Mesodermal cell (in vitro differentiated cells): ENCODE measurements at regions not wholly inside any gene's neighbourhood (a gene's known extent, or its start where the extent isn't known, plus 50 kb on each side); places are given as distances from the start of the nearest gene placed in this dataset.

Experiments used
- H3K27ac ChIP-seq: 2 replicates; pipeline ENCODE4 v1.7.0; 2013; ENCODE audit warnings: mild to moderate bottlenecking, low read depth, low read length, moderate library complexity; ENCODE audit not compliant: severe bottlenecking
- H3K36me3 ChIP-seq: 2 replicates; pipeline ENCODE4 v1.7.1; 2013; ENCODE audit warnings: mild to moderate bottlenecking, low read length, moderate library complexity; ENCODE audit not compliant: control insufficient read depth, insufficient read depth
- H3K4me1 ChIP-seq: one replicate; pipeline ENCODE4 v1.7.1; 2013; ENCODE audit warnings: mild to moderate bottlenecking, low read length; ENCODE audit not compliant: insufficient read depth, control insufficient read depth, poor library complexity, severe bottlenecking
- H3K4me3 ChIP-seq: 2 replicates; pipeline ENCODE4 v1.7.0; 2013; ENCODE audit warnings: low read length, control low read depth, mild to moderate bottlenecking; ENCODE audit not compliant: insufficient read depth, poor library complexity, severe bottlenecking; ENCODE audit errors: extremely low read depth
- H3K9me3 ChIP-seq: 2 replicates; pipeline ENCODE4 v1.7.1; 2013; ENCODE audit warnings: mild to moderate bottlenecking, low read length, moderate library complexity; ENCODE audit not compliant: control insufficient read depth
- WGBS, 2 experiments: methylation state at CpG; one replicate each; pipeline ENCODE4 v1.1.5; 2013; ENCODE audit warnings: missing lambda C conversion rate in 2 of 2; ENCODE audit not compliant: insufficient coverage in 2 of 2; 5-methylcytosine and 5-hydroxymethylcytosine counted together

DNA sequence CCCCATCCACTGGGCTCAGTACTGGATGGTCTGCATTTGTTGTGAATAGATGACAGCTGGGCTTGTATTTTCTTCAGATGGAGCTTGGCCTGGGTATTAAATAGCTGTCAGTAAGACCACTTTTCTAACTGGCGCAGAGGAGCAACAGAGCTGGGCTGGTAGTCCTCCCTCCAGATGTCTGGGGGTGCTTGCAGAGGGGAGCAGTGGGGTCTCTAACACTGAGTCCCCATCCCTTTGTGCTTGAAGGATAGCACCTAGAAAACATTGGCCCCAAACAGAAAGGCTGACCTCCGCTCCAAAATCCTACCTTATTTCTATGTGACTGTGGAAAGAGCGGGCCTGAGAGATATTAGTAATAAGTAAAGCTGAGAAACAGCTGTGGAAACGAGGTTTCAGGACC, 131.6 kb upstream of the E2F8 start:
- H3K4me3 ChIP-seq, result no peak overlapping the region
- H3K27ac ChIP-seq, result no peak overlapping the region
- no peaks in the 10 kb centered on the region for H3K9me3 ChIP-seq
- H3K4me1 ChIP-seq, result no peaks in the 10 kb centered on the region
- H3K36me3 ChIP-seq, result no peaks in the 10 kb centered on the region
- WGBS, 2 experiments, result 100% methylated on average over 1 to 2 of the region's 4 CpGs

DNA sequence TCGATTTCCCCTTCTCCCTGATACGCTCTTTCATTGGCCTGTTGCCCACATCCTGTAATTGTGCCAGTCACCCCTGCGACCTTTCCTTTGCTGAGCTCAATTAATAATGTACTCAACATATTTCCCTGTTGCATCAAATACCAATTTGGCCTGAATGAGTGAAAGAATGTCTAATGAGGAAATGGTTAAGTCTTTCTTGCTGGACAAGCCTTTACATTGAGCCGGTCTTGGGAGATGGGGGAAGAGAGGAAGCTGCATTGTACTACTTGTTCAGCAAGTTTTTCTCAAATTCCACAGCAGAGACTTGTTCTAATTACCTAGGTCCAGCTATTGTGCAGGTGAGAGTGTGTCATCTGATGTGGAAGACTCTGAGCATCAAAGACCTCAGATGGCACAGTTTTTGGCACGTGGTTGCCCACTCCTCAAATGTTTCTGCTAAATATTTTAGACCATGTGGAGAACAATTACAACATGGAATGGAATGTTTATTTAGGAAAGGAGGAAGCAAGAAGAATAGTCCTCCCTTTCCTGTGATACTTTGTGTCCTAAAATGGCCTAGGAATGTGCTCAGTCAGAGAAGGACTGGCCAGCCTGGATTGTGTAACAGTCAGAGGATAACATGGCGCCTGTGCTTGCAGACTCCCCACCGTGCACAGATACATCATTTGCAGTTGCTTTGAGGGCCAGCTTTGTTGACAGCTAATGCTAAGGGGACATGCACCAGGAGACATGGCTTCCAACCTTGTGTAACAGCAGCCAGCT, 129.5 kb upstream of the E2F8 start:
- Histone ChIP-seq H3K36me3 (no peaks in the 10 kb centered on the region), H3K9me3 (no peaks in the 10 kb centered on the region), H3K27ac (peak overlapping the region; percentile 58), H3K4me1 (no peaks in the 10 kb centered on the region), H3K4me3 (no peak overlapping the region)
- 84 to 90% methylated on average over 6 of the region's 7 CpGs for WGBS, 2 experiments

- no peak overlapping the region for H3K4me3 ChIP-seq
- no peaks in the 10 kb centered on the region for H3K9me3 ChIP-seq
- WGBS, 2 experiments, result 94 to 95% methylated on average over 5 of the region's 6 CpGs
- no peaks in the 10 kb centered on the region for H3K4me1 ChIP-seq
- peak overlapping the region; percentile 59 for H3K27ac ChIP-seq
- H3K36me3 ChIP-seq, result no peaks in the 10 kb centered on the region
Observed at GRCh38 chr11:19368726-19369375, 128.1 kb upstream of the E2F8 start.

DNA sequence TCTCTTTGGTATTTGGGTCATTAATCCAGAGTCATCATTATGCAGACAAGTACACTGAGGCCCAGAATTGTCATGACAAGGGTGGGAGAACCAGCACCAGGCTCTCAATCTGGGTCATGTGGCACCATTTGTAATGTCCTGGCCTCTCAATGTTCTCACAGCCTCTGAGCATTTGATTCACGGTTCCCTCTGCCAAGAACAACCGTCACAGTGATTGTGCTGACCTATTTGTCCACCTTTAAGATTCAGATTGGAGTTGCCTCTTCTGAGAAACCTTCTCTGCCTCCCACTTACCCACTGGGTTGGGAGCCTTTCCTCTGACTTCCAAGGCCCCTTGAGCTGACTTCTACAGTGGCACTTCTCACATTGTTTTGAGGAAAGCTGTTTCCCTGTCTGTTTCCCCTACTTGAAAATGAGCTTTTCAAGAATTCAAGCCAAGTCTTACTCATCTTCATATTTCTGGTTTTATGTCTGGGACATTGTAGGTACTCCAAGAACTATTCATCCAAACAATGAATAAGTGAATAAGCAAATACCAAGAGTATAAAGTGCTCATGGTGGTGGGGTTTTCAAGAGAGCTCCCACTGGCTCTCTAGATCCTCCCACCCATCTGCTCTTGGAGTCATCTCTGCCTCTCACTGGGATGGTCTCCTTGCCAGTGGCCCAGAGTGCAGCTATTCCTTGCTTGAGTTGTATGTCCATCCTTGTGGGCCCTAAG, 126.4 kb upstream of the E2F8 start:
- Histone ChIP-seq H3K4me3 (no peak overlapping the region), H3K36me3 (no peaks in the 10 kb centered on the region), H3K4me1 (no peaks in the 10 kb centered on the region), H3K27ac (no peak overlapping the region), H3K9me3 (no peaks in the 10 kb centered on the region)
- 85 to 100% methylated on average over 2 of the region's 2 CpGs for WGBS, 2 experiments

- 100% methylated on average over 1 of the region's 1 CpG for whole genome bisulfite sequencing, 2 experiments
- H3K4me3 ChIP-seq, result no peak overlapping the region
- no peaks in the 10 kb centered on the region for H3K4me1 ChIP-seq
- no peaks in the 10 kb centered on the region for H3K36me3 ChIP-seq
- no peak overlapping the region for H3K27ac ChIP-seq
- H3K9me3 ChIP-seq, result no peaks in the 10 kb centered on the region
Observed at GRCh38 chr11:19365743-19366410, 125.1 kb upstream of the E2F8 start.

DNA sequence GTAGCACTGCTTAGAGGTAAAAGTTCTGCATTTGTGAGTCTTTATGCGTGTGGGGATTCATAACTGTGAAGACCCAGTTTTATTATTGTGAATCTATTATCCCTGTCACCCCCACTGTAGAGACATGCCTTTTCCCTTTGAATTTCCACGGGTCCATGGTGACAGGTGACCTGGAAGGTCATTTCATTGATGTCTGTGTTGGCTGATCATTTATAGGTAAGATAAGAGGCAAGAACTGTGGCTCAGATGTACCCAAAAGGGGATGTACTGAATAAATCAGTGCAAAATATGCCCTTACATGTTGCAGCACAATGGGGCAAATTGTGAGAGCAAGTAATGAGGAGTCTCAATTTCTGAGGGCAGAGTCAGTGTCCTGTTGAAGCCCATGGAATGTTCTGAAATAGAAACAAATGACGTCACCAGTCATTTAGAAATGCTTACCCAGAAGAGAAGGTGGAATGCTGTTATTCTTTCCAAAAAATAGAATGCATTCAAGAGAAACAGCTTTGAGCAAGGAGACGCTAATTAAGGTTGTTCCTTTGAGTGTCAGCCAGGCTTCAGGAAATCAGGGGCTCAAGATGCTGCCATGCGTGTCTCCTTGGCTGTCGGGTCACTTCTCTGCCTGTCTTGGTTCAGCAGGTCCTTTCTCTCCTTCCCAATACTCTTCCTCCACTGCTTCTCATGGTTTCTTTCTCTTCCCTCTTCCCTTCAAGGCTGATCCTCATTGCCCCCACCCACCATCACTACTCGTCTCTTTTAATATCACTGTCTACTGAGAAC, 118.7 kb upstream of the E2F8 start:
- no peaks in the 10 kb centered on the region for H3K9me3 ChIP-seq
- no peak overlapping the region for H3K4me3 ChIP-seq
- H3K4me1 ChIP-seq, result no peaks in the 10 kb centered on the region
- H3K36me3 ChIP-seq, result no peaks in the 10 kb centered on the region
- no peak overlapping the region for H3K27ac ChIP-seq
- WGBS, 2 experiments, result 91% methylated on average over 5 to 7 of the region's 7 CpGs

DNA sequence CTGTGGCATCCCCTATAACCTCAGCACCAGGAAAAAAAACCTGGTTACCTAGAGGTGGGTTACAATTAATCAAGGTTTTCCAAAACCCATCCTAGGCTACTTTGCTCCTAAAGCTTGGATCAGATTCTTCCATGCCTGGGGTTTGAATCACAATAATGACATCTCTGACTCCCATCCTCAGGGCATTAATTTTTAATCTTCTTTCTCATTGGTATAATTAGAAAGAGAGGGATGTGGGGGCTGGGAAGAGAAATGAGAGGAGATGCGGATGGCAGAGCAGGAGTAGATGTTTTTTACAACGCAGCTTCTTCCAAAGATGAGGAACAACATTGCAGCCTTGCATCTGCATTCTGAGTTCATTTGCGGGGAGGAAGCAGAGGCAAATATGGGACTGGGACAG, 117.2 kb upstream of the E2F8 start:
- H3K9me3 ChIP-seq, result no peaks in the 10 kb centered on the region

DNA sequence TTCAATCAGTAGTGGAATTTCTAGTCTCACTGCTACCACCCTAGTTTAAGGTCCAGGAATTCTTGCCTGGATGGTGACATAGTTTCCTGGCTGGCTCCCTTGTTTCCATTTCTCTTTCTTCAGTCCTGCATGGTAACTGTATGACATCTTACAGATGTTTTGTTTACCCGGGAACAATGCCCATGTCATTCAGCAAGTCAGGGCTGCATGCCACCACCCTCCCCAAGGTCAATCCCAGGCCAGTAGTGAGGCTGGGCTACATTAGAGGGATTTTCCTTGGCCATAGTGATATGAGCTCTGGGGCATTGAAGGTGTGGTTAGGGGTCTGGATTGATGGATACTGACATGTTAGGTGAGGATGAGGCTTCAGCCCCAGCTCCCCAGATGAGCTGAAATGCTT, 114.9 kb upstream of the E2F8 start:
- no CpG with 5 or more reads among the region's 1 CpG for WGBS, 2 experiments
- Histone ChIP-seq H3K27ac (no peak overlapping the region), H3K36me3 (no peaks in the 10 kb centered on the region), H3K9me3 (no peaks in the 10 kb centered on the region), H3K4me3 (no peak overlapping the region), H3K4me1 (no peaks in the 10 kb centered on the region)

More for the DNA sequence above, 117.2 kb upstream of the E2F8 start:
- no peaks in the 10 kb centered on the region for H3K36me3 ChIP-seq
- H3K4me3 ChIP-seq, result no peak overlapping the region
- WGBS, 2 experiments, result 87 to 94% methylated on average over 3 of the region's 3 CpGs
- no peaks in the 10 kb centered on the region for H3K4me1 ChIP-seq
- no peak overlapping the region for H3K27ac ChIP-seq

GRCh38 chr11:19353287-19353850, 112.6 kb upstream of the E2F8 start:
- 86 to 88% methylated on average over 2 of the region's 2 CpGs for WGBS, 2 experiments
- no peaks in the 10 kb centered on the region for H3K4me1 ChIP-seq
- no peaks in the 10 kb centered on the region for H3K36me3 ChIP-seq
- no peaks in the 10 kb centered on the region for H3K9me3 ChIP-seq
- H3K27ac ChIP-seq, result no peak overlapping the region
- H3K4me3 ChIP-seq, result no peak overlapping the region

GRCh38 chr11:19352771-19353160, 112.0 kb upstream of the E2F8 start:
- Histone ChIP-seq H3K27ac (no peak overlapping the region), H3K9me3 (no peaks in the 10 kb centered on the region), H3K4me3 (no peak overlapping the region), H3K36me3 (no peaks in the 10 kb centered on the region), H3K4me1 (no peaks in the 10 kb centered on the region)
- WGBS, 2 experiments, result 81 to 89% methylated on average over 7 to 9 of the region's 9 CpGs
